ENCODE measurements at regions not wholly inside any gene's neighbourhood (a gene's known extent, or its start where the extent isn't known, plus 50 kb on each side); places are given as distances from the start of the nearest gene placed in this dataset.

DNA sequence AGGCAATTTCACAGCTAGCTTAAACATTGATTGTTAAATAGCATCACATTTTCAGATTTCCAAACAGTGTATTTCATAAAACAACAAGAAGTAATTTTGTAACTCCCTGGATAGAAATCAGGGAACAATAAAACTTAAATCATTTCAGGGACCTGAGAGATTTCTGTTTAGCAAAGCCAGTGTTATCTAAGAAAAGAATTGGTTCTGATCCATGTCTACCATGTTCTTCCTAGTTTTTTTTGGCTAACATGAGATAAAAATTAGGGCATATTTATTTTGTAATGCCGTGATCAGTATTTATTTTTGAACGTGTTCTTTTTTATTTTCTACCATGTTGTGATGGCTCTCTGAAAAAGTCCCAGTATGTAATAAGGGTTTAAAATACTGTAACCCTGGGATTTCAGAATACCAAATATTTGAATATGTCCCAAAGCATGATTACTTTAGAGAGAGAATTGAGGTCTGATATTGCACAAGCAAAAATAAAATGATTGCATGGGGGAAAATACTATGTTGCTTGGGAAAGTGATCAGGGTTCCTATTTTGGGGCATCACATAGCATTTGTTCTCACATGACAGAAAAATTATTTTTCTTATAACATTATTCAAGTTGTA is 188.7 kb upstream of the CEP162 start:
- DNase-seq: no peak

GRCh38 chr6:84415517-84415916 is 188.1 kb upstream of the CEP162 start:
- DNase-seq: no peak

DNA sequence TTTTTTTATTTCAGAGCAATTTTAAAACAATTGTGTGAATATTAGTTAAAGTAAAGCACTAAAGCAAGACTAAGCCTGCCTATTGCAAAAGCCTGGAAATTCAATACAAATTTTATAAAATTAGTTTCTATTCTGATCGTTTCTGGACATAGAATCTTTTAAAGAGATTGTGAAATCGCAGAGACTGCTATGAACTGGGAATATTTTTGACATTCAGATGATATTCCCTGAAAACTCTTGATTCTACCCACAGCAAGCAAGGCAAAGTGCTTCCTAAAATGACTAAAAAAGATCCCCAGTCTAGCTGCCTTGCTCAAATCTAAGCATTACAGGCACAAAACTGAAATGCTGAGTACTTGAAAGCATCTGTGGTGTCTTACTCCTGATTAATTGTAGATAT is 187.6 kb upstream of the CEP162 start:
- no peak for DNase-seq

- DNase-seq: no peak
Measured at GRCh38 chr6:84414531-84414930, 187.1 kb upstream of the CEP162 start.

DNA sequence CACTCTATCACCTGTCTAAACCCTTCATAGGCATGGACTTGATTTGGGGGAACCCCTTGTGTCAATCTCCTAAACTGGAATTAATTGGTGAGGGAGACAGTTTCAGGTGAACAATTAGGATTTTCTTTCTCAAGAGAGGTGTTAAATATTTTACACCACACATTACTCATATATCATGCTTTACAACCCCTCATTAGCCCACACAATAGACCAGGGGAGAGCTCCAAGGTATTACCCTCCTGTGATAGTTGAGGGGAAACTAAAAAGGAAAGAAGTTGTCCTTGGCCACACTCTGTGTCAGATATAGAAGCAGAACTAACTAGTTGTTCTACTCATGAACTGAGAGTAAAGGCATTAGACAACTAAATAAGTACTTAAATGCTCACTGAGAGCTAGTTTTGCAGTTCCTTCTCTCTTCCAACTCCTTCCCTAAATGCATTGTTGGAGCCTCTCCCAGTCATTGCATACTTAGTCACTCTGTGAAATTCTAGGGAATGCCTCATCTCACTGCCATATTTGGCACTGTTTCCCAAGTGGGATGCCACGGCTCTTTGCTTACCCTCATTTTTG is 183.7 kb upstream of the CEP162 start:
- no peak for DNase-seq

- DNase-seq: no peak
Measured at GRCh38 chr6:84409911-84410310, 182.5 kb upstream of the CEP162 start.

- DNase-seq: no peak
Measured at GRCh38 chr6:84408028-84408427, 180.6 kb upstream of the CEP162 start.

DNA sequence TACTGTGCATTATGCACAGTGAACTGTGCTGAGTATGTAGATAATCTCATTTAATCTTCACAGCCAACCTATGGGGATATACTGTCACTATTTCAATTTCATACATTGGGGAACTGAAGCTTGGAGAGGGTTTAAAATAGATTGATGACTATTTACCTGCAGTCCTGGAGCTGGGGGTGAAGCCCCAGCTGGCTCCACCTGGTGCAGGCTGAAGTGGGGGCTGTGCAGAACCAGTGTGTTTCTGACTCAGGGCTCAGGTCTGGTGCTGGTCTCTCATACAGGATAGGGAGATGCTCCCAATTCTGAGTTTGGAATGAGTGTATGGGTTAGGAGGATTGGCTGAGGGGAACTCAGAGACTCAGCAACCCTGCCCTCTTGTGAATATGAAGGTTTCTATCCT is 176.1 kb upstream of the CEP162 start:
- no peak for DNase-seq

DNA sequence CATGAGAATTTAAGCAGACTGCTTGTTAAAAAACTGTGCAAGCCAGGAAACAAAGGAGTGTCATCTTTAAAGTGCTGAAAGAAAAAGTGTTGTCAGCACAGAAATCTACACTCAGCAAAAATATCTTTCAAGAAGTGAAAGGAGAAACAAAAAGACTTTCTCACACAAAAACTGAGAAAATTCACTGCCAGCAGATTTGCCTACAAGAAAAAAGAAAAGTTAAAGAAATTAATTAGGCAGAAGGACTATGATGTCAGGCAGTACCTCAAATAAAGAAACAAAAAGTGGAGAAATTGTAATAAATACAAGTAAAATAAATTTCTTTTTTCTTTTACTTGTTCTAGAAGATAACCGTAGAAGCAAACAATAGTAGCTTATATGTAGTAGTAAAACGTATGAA is 171.6 kb upstream of the CEP162 start:
- DNase-seq: no peak

DNA sequence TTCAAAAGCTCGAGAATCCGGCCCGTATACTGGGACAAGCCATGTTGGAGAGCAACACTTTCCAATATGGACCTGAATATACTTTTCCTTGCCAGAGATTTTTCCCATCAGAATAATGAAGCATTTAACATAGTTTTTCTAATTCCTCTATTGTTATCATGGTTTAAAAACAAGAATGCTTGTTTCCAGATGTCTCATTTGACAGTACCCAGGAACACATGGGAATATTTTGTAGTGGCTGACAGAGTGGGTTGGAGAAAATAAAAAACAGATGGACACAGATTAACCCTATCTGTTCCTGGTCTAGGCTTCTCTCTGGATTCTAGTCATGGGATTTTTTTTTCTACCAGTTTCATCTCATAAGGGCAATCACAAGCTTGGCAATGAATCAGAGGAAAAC is 164.8 kb upstream of the CEP162 start:
- no peak for DNase-seq

GRCh38 chr6:84390851-84391250 is 163.4 kb upstream of the CEP162 start:
- DNase-seq: no peak

DNA sequence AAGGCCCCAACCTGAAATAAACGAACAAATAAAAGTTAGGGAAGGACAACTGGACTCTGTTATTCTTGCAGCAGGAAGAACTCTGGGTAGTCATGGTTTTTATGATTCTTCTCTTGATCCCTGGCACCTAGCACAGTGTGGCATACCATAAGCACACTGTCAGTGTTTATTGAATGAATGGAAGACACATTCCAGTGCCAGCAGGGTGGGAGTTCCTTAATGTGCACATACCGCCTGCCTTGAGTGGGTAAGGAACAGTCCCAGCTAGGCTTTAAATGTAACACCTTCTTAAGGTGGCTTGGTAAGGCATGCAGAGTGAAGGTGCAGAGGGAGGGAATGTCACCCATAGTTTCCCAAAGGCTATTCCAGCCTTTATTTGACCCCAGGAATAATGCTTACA is 162.9 kb upstream of the CEP162 start:
- no peak for DNase-seq

GRCh38 chr6:84379142-84379541 is 151.7 kb upstream of the CEP162 start:
- no peak for DNase-seq

DNA sequence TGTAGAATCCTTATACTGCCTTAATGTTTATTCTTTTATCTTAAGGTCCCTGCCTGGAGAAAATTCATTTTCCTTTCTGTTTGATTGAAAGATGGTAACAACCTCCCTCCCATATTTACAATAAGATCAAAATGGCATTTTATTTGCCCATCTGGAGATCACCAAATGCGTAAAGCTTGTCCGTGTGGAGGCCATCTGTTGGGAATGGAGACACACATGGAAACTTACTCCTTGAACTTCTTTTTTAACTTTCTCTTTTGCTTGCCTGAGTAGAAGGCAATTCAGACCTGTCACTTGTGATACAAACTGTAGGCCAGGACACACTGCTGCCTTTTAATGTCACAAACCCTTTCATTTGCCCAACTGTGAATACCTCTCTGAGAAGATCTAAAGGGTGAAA is 144.8 kb upstream of the CEP162 start:
- DNase-seq: no peak

DNA sequence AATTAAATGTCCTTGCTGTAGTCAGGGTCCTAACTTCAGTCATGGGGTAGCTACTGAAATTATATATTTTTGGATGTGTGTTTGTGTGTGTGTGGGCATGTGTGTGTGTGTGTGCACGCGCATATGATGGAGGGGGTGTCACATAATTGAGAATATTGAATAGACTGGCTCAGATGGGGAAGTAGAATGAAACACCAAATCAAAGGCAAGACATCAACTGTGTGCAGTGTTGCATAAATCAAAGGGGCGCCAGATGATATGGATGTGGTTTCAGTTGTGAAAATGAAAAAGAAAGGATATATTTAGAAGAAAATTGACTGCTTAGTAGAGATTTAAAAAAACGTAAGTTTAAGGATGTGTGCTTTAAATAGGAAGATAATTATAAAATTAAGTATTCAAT is 144.2 kb upstream of the CEP162 start:
- DNase-seq: no peak

DNA sequence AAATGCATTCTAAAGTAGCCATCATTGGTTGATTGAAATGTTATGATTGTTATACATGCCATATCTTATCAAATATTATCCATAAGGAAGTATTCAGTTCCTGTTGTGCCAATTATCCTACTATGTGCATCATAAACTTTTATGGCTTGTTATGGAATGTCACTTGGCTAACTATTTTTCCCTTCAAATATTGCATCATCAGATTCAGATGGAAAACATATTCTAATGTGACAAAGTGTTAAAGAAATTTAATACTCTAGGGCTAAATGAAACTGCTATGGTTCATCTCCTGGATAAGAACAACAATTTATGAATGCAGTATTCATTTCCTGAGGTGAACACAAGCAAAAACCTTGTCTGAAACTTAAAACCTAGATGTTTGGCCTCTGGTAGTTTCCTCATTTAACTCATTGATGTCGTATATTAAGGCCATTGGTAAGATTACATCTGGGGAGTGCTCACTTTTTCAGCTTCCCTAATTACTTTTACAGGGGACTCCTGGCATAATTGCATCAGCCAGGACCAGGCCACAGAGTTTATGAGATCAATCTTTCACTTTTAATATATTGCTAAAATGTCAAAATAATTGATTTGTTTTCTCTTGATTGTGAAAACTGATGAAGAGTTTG is 134.9 kb upstream of the CEP162 start:
- DNase-seq: no peak

DNA sequence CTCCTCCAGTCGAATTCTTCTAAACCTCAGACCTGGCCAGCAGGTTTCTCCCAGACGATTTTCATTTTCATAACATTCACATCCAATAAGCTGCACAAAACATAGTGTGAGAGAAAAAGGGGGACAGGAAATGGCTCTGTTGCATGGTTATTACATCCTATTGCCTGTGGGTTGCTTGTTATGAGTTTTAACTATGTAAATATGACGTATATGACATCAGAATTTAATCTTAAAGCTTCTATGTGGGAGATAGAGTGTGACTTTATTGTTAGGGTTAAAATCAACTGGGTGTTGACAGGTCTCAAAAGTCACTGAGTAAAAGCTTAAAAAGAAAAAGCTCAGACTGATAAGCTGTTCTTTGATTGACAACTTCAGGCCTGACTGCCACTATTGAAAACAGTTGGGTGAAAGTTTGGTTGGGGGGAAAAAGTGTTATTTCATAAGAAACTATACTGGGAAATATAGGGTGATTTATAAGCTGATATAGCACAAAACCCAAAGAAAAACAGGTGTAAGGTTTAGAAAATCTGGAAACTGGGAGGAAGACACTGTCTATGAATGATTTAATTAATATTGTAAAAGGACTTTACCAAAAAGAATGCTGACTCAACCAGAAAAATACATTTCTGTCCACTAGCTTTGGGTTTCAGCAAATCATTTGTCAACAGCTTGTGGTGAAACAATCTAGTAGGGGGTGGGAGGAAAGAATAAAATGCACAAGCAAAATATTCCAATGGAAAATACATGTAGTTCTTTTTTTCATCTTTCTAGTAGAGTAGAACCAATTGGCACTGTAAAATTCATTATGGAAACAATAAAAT is 134.1 kb upstream of the CEP162 start:
- DNase-seq: no peak

DNA sequence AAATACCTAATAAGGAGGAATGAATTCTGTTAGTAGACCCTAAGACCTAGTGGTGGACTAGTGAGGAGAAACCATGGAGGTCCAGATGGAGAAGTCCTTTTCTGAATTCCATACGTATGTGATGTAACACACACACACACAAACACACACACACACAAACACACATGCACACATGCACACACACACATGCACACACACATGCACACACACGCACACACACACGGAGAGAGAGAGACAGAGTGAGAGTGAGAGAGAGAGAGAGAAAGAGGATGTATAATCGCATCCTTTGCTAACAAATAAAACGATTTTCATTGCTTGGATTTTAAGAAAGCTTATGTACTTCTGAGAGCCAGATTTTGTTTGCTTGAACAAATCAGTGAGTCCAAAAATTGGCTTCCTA is 132.6 kb upstream of the CEP162 start:
- DNase-seq: no peak

GRCh38 chr6:84358581-84358980 is 131.1 kb upstream of the CEP162 start:
- no peak for DNase-seq

DNA sequence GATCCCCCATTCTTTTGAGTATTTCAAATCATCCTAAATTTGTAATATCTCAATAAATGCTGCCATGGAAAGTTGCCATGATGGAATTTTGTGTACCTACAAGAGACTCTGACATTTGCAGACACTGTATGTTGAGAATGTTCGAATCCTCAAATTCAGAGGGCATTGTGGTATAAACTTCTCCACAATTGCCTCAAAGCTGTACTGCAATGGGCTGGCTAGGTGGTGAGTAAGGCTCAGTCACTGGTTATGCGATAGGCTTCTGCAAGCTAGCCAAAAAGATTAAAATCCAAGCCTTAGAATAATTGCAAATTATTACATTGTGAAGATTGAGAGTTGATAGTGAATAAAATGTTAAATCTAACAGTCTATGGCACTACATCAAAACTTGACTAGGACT is 130.2 kb upstream of the CEP162 start:
- no peak for DNase-seq

DNA sequence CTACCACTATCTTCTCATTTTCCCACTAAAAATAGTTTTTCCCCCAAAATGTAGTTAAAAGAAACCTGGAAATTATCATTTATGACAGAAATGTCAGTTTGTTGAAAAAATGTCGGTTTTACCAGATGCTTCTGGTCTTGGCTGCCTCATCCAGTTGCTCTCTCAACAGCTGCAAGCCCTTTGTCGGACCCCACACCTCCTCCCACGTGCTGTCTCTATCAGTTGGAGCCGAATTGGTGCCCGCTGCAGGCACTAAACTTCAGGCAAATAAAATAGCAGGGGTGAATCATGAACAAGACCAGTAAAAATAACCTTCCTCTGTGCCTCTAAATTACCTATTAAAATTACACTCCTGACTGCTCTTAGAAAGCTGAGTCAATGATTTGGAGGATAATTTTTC is 129.5 kb upstream of the CEP162 start:
- no peak for DNase-seq

GRCh38 chr6:84353459-84354423 is 126.3 kb upstream of the CEP162 start:
- DNase-seq: no peak

Measured in right kidney (tissue), 1 donor.